ENCODE measurements at regions not wholly inside any gene's neighbourhood (a gene's known extent, or its start where the extent isn't known, plus 50 kb on each side); places are given as distances from the start of the nearest gene placed in this dataset.
"Not testable (repeated sequence)": the region's sequence is repeated elsewhere in the genome, so short reads cannot be mapped to it uniquely, and the experiment has no call there.

- POLR2A ChIA-PET = no interaction called here
- CTCF ChIA-PET = interaction anchor here (0.9 kb wide), 1 partner anchor 9 kb away, joined by 3 read pairs; no protein-coding TSS in a partner anchor
Observed at GRCh38 chr6:110545081-110545872, 68.9 kb upstream of the SLC22A16 start.

GRCh38 chr6:110544472-110544871 lies 68.1 kb upstream of the SLC22A16 start:
- CTCF ChIA-PET = interaction anchor here (0.9 kb wide), 1 partner anchor 10 kb away, joined by 3 read pairs; no protein-coding TSS in a partner anchor

More at GRCh38 chr6:110545081-110545872, 68.9 kb upstream of the SLC22A16 start:
- DNase-seq (ENCODE audit: extremely low spot score) = no peak
- no peak for TF ChIP-seq CTCF (IDR thresholded peaks at IDR 0.05; ENCODE audit: control extremely low read depth, extremely low read depth, low read depth, missing control alignments)

GRCh38 chr6:110543106-110543505 lies 66.7 kb upstream of the SLC22A16 start:
- DNase-seq (ENCODE audit: extremely low spot score) = no peak
- CTCF ChIA-PET = no interaction called here
- POLR2A ChIA-PET = no interaction called here
- no peak for TF ChIP-seq CTCF (IDR thresholded peaks at IDR 0.05; ENCODE audit: control extremely low read depth, extremely low read depth, low read depth, missing control alignments)

More at GRCh38 chr6:110544472-110544871, 68.1 kb upstream of the SLC22A16 start:
- TF ChIP-seq CTCF (IDR thresholded peaks at IDR 0.05; ENCODE audit: control extremely low read depth, extremely low read depth, low read depth, missing control alignments) = no peak
- DNase-seq (ENCODE audit: extremely low spot score) = peak; percentile 37
- POLR2A ChIA-PET = no interaction called here

- no peak for TF ChIP-seq CTCF (IDR thresholded peaks at IDR 0.05; ENCODE audit: control extremely low read depth, extremely low read depth, low read depth, missing control alignments)
- POLR2A ChIA-PET = no interaction called here
- DNase-seq (ENCODE audit: extremely low spot score) = no peak
- CTCF ChIA-PET = interaction anchor here (1.0 to 1.1 kb wide), 2 partner anchors 15 to 77 kb away, joined by 3 to 4 read pairs; no protein-coding TSS in a partner anchor
Observed at GRCh38 chr6:110542311-110543024, 66.1 kb upstream of the SLC22A16 start.

GRCh38 chr6:110541701-110542309 lies 65.4 kb upstream of the SLC22A16 start:
- ChIA-PET CTCF (interaction anchor here (1.0 to 1.1 kb wide), 2 partner anchors 14 to 78 kb away, joined by 3 to 4 read pairs; no protein-coding TSS in a partner anchor), POLR2A (no interaction called here)
- DNase-seq (ENCODE audit: extremely low spot score) = no peak
- no peak for TF ChIP-seq CTCF (IDR thresholded peaks at IDR 0.05; ENCODE audit: control extremely low read depth, extremely low read depth, low read depth, missing control alignments)

- DNase-seq (ENCODE audit: extremely low spot score); POLR2A ChIA-PET: not testable (repeated sequence)
- CTCF ChIA-PET = interaction anchor here (1.3 to 4.5 kb wide), 5 partner anchors 10 to 18 kb away, joined by 4 to 19 read pairs (median 5); no protein-coding TSS in a partner anchor
Observed at GRCh38 chr6:110539277-110540019, 63.0 kb upstream of the SLC22A16 start.

All from GM10248 (cell line).